Keratinocyte (primary cell): ENCODE measurements at regions not wholly inside any gene's neighbourhood (a gene's known extent, or its start where the extent isn't known, plus 50 kb on each side); places are given as distances from the start of the nearest gene placed in this dataset.
"Not testable (repeated sequence)": the region's sequence is repeated elsewhere in the genome, so short reads cannot be mapped to it uniquely, and the experiment has no call there.

Experiments
- DNase-seq: peaks from one replicate; pipeline ENCODE4 v3.0.0-alpha.2; 2011; ENCODE audit warnings: low read depth, missing footprints, low spot score
- FAIRE-seq: peaks from 2 replicates; lab custom pipeline; 2011; peaks lifted over from hg19 to GRCh38; lab: Jason Lieb, UNC
- H2AFZ ChIP-seq: 2 replicates; pipeline ENCODE4 v1.6.0; 2012; ENCODE audit warnings: low read length, control low read depth, inconsistent platforms; ENCODE audit not compliant: control insufficient read depth
- H3K27ac ChIP-seq: 2 replicates; pipeline ENCODE4 v1.5.1; 2011; ENCODE audit warnings: low read length; ENCODE audit not compliant: control insufficient read depth, insufficient read depth
- H3K27me3 ChIP-seq: 3 replicates; pipeline ENCODE4 v1.6.0; 2011; ENCODE audit warnings: low read length; ENCODE audit not compliant: control insufficient read depth, insufficient read depth; ENCODE audit errors: extremely low read depth
- H3K36me3 ChIP-seq, 2 experiments: 2 replicates in 1 of 2; 3 replicates in 1 of 2; pipeline ENCODE4 v1.5.1; 2011; ENCODE audit warnings: low read length in 2 of 2, mild to moderate bottlenecking in 1 of 2; ENCODE audit not compliant: control insufficient read depth in 2 of 2, insufficient read depth in 2 of 2; ENCODE audit errors: extremely low read depth in 1 of 2
- H3K4me1 ChIP-seq: 3 replicates; pipeline ENCODE4 v1.5.1; 2011; ENCODE audit warnings: low read length; ENCODE audit not compliant: control insufficient read depth, insufficient read depth; ENCODE audit errors: extremely low read depth
- H3K4me2 ChIP-seq: 3 replicates; pipeline ENCODE4 v1.6.0; 2011; ENCODE audit warnings: low read depth, low read length; ENCODE audit not compliant: control insufficient read depth, insufficient read depth; ENCODE audit errors: extremely low read depth
- H3K4me3 ChIP-seq, 3 experiments: fragments of 200-600 bp in 1 of 3; sonication (generic) in 1 of 3; 2 replicates in 2 of 3; 3 replicates in 1 of 3; pipeline ENCODE4 v1.5.1; 2011 to 2016; ENCODE audit warnings: low read length in 3 of 3, mild to moderate bottlenecking in 3 of 3, control low read depth in 2 of 3, inconsistent platforms in 1 of 3, low read depth in 1 of 3, mixed read lengths in 1 of 3, mixed run types in 1 of 3, moderate library complexity in 1 of 3; ENCODE audit not compliant: control insufficient read depth in 2 of 3, insufficient read depth in 2 of 3; ENCODE audit errors: extremely low read depth in 1 of 3
- H3K79me2 ChIP-seq: 2 replicates; pipeline ENCODE4 v1.6.0; 2012; ENCODE audit warnings: low read length; ENCODE audit not compliant: control insufficient read depth, insufficient read depth
- H3K9ac ChIP-seq: 3 replicates; pipeline ENCODE4 v1.6.0; 2011; ENCODE audit warnings: low read length; ENCODE audit not compliant: control insufficient read depth, insufficient read depth; ENCODE audit errors: extremely low read depth
- H3K9me1 ChIP-seq: 3 replicates; pipeline ENCODE4 v1.6.0; 2011; ENCODE audit warnings: low read length; ENCODE audit not compliant: control insufficient read depth, insufficient read depth; ENCODE audit errors: extremely low read depth
- H3K9me3 ChIP-seq: 2 replicates; pipeline ENCODE4 v1.5.1; 2012; ENCODE audit warnings: low read depth, low read length; ENCODE audit not compliant: control insufficient read depth
- H4K20me1 ChIP-seq: 3 replicates; pipeline ENCODE4 v1.6.0; 2011; ENCODE audit warnings: low read length; ENCODE audit not compliant: control insufficient read depth, insufficient read depth; ENCODE audit errors: extremely low read depth
- CTCF ChIP-seq, 3 experiments: IDR thresholded peaks in 1 of 3; conservative IDR thresholded peaks in 1 of 3; optimal IDR thresholded peaks in 1 of 3; 2 replicates in 2 of 3; 3 replicates in 1 of 3; pipeline versions ENCODE3 to v1.5.1; 2011; ENCODE audit warnings: low read length in 3 of 3, mild to moderate bottlenecking in 3 of 3, moderate library complexity in 2 of 3, control low read depth in 1 of 3, inconsistent platforms in 1 of 3; ENCODE audit not compliant: insufficient read depth in 2 of 3; ENCODE audit errors: extremely low read depth in 1 of 3
- EZH2 ChIP-seq: IDR thresholded peaks from one replicate; pipeline ENCODE4 v1.6.1; 2012; ENCODE audit warnings: inconsistent platforms, mild to moderate bottlenecking, low read length, moderate library complexity
- dilution Hi-C: fragments of 300-500 bp; cut with MboI; formaldehyde crosslinking; loops from one replicate; pipeline ENCODE4 v1.7.0; 2020; ENCODE audit warnings: low sequenced_read_pairs; ENCODE audit not compliant: extremely low pct_ligation_motif_present

- Histone ChIP-seq H4K20me1 (no peaks in the 10 kb centered on the region), H3K36me3 (no peaks in the 10 kb centered on the region), H3K4me3 (no peak overlapping the region), H3K9me3 (no peaks in the 10 kb centered on the region), H3K9ac (no peak overlapping the region), H2AFZ (no peak overlapping the region), H3K9me1 (no peaks in the 10 kb centered on the region), H3K4me2 (no peak overlapping the region), H3K79me2 (no peaks in the 10 kb centered on the region), H3K27ac (no peak overlapping the region), H3K27me3 (no peaks in the 10 kb centered on the region), H3K4me1 (no peaks in the 10 kb centered on the region)
- DNase-seq, result no peak
- TF ChIP-seq CTCF (optimal IDR thresholded peaks at IDR 0.05 in 1 of 3, IDR thresholded peaks at IDR 0.05 in 1 of 3, conservative IDR thresholded peaks at IDR 0.05 in 1 of 3; ENCODE audit: extremely low read depth in 1 of 3, insufficient read depth in 2 of 3, low read length in 3 of 3) (no peak), EZH2 (no peak)
- FAIRE-seq, result no peak
- dilution Hi-C loops, result no loop called here
Observed at GRCh38 chr16:29232811-29233704, 173.5 kb downstream of the NPIPB11 start.

- H3K9me1 ChIP-seq, H2AFZ ChIP-seq, H3K4me1 ChIP-seq, dilution Hi-C loops, H3K9ac ChIP-seq, H4K20me1 ChIP-seq, H3K36me3 ChIP-seq, DNase-seq, H3K9me3 ChIP-seq, H3K4me2 ChIP-seq, H3K4me3 ChIP-seq, FAIRE-seq, H3K27ac ChIP-seq, H3K79me2 ChIP-seq, H3K27me3 ChIP-seq: not testable (repeated sequence)
Observed at GRCh38 chr16:29232160-29232705, 174.3 kb downstream of the NPIPB11 start.
